KMS-11 (cell line): ENCODE measurements at regions not wholly inside any gene's neighbourhood (a gene's known extent, or its start where the extent isn't known, plus 50 kb on each side); places are given as distances from the start of the nearest gene placed in this dataset.

Experiments used
- H2AFZ ChIP-seq: fragments of 200-600 bp; sonication (generic); 2 replicates; pipeline ENCODE4 v1.6.1; 2016; ENCODE audit warnings: antibody characterized with exemption, mixed run types, low read depth
- H3K27ac ChIP-seq: fragments of 200-600 bp; sonication (generic); 2 replicates; pipeline ENCODE4 v1.6.1; 2016; ENCODE audit warnings: mild to moderate bottlenecking, mixed run types
- H3K27me3 ChIP-seq: fragments of 200-600 bp; sonication (generic); 2 replicates; pipeline ENCODE4 v1.6.1; 2017; ENCODE audit warnings: mild to moderate bottlenecking, low read depth, mixed run types, moderate library complexity; ENCODE audit not compliant: insufficient read depth
- H3K36me3 ChIP-seq: fragments of 200-600 bp; sonication (generic); 2 replicates; pipeline ENCODE4 v1.6.1; 2017; ENCODE audit warnings: mild to moderate bottlenecking, mixed run types; ENCODE audit not compliant: insufficient read depth
- H3K4me1 ChIP-seq: fragments of 200-600 bp; sonication (generic); 2 replicates; pipeline ENCODE4 v1.6.1; 2016; ENCODE audit warnings: mild to moderate bottlenecking, low read depth, mixed run types; ENCODE audit not compliant: poor library complexity, severe bottlenecking
- H3K4me2 ChIP-seq: fragments of 200-600 bp; sonication (generic); 2 replicates; pipeline ENCODE4 v1.7.0; 2016; ENCODE audit warnings: mild to moderate bottlenecking, mixed run types
- H3K4me3 ChIP-seq: fragments of 200-600 bp; sonication (generic); IDR thresholded peaks from 2 replicates; pipeline ENCODE4 v1.6.1; 2017; ENCODE audit warnings: low read depth, low read length, mixed read lengths; ENCODE audit not compliant: insufficient read depth
- H3K79me2 ChIP-seq: fragments of 200-600 bp; sonication (generic); 2 replicates; pipeline ENCODE4 v1.6.1; 2016; ENCODE audit warnings: low read depth, mixed run types; ENCODE audit not compliant: insufficient read depth
- H3K9ac ChIP-seq: fragments of 200-600 bp; sonication (generic); 2 replicates; pipeline ENCODE4 v1.6.1; 2016; ENCODE audit warnings: mild to moderate bottlenecking, mixed run types
- H4K20me1 ChIP-seq: fragments of 200-600 bp; sonication (generic); 2 replicates; pipeline ENCODE4 v1.6.1; 2016; ENCODE audit warnings: mild to moderate bottlenecking, mixed run types; ENCODE audit not compliant: insufficient read depth
- CTCF ChIP-seq: fragments of 200-600 bp; sonication (generic); conservative IDR thresholded peaks from 2 replicates; pipeline ENCODE4 v1.6.1; 2017; ENCODE audit warnings: low read depth, mild to moderate bottlenecking, antibody characterized with exemption, low read length, moderate library complexity, mixed read lengths

- Histone ChIP-seq H3K27me3 (peaks cover 18% of the 10 kb centered on the region; the same call in 1 of the 2 replicates), H3K27ac (no peak overlapping the region), H3K9ac (peak overlapping the region; percentile 23; the same call in 1 of the 2 replicates), H3K4me1 (peaks cover 40% of the 10 kb centered on the region), H3K79me2 (no peaks in the 10 kb centered on the region), H3K4me2 (peak overlapping the region; percentile 98), H4K20me1 (no peaks in the 10 kb centered on the region), H3K4me3 (no peak overlapping the region), H3K36me3 (no peaks in the 10 kb centered on the region), H2AFZ (peak overlapping the region; percentile 86)
- TF ChIP-seq CTCF, result no peak
Observed at GRCh38 chr20:36092398-36093024, 62.0 kb upstream of the EPB41L1 start.

GRCh38 chr20:36093025-36093803, 61.3 kb upstream of the EPB41L1 start:
- H4K20me1 ChIP-seq, result no peaks in the 10 kb centered on the region
- no peaks in the 10 kb centered on the region for H3K36me3 ChIP-seq
- peaks cover 47% of the 10 kb centered on the region for H3K4me1 ChIP-seq
- H3K27me3 ChIP-seq, result peaks cover 18% of the 10 kb centered on the region; the same call in 1 of the 2 replicates
- no peak for TF ChIP-seq CTCF
- H3K4me2 ChIP-seq, result peak overlapping the region; percentile 98
- H3K9ac ChIP-seq, result peak overlapping the region; percentile 23; the same call in 1 of the 2 replicates
- H3K79me2 ChIP-seq, result no peaks in the 10 kb centered on the region
- H2AFZ ChIP-seq, result peak overlapping the region; percentile 86
- H3K4me3 ChIP-seq, result no peak overlapping the region
- H3K27ac ChIP-seq, result no peak overlapping the region

GRCh38 chr20:36093804-36094145, 60.8 kb upstream of the EPB41L1 start:
- no peak for TF ChIP-seq CTCF
- peaks cover 18% of the 10 kb centered on the region; the same call in 1 of the 2 replicates for H3K27me3 ChIP-seq
- no peaks in the 10 kb centered on the region for H3K79me2 ChIP-seq
- H3K4me2 ChIP-seq, result peak overlapping the region; percentile 98
- peak overlapping the region; percentile 86; the same call in 1 of the 2 replicates for H2AFZ ChIP-seq
- H3K4me3 ChIP-seq, result no peak overlapping the region
- H4K20me1 ChIP-seq, result no peaks in the 10 kb centered on the region
- peaks cover 52% of the 10 kb centered on the region for H3K4me1 ChIP-seq
- no peak overlapping the region for H3K27ac ChIP-seq
- H3K36me3 ChIP-seq, result no peaks in the 10 kb centered on the region
- peak overlapping the region; percentile 23; the same call in 1 of the 2 replicates for H3K9ac ChIP-seq

GRCh38 chr20:36094497-36094896, 60.0 kb upstream of the EPB41L1 start:
- Histone ChIP-seq H3K79me2 (no peaks in the 10 kb centered on the region), H4K20me1 (no peaks in the 10 kb centered on the region), H3K4me1 (peaks cover 60% of the 10 kb centered on the region), H2AFZ (no peak overlapping the region), H3K27ac (no peak overlapping the region), H3K36me3 (no peaks in the 10 kb centered on the region), H3K4me2 (peak overlapping the region; percentile 98; the same call in 1 of the 2 replicates), H3K9ac (no peak overlapping the region), H3K27me3 (peaks cover 18% of the 10 kb centered on the region; the same call in 1 of the 2 replicates), H3K4me3 (no peak overlapping the region)
- no peak for TF ChIP-seq CTCF
